ENCODE measurements at regions not wholly inside any gene's neighbourhood (a gene's known extent, or its start where the extent isn't known, plus 50 kb on each side); places are given as distances from the start of the nearest gene placed in this dataset.
"Not testable (repeated sequence)": the region's sequence is repeated elsewhere in the genome, so short reads cannot be mapped to it uniquely, and the experiment has no call there.

GRCh38 chr13:81069822-81070221 is 728.9 kb upstream of the SPRY2 start:
- DNase-seq: not testable (repeated sequence)

DNA sequence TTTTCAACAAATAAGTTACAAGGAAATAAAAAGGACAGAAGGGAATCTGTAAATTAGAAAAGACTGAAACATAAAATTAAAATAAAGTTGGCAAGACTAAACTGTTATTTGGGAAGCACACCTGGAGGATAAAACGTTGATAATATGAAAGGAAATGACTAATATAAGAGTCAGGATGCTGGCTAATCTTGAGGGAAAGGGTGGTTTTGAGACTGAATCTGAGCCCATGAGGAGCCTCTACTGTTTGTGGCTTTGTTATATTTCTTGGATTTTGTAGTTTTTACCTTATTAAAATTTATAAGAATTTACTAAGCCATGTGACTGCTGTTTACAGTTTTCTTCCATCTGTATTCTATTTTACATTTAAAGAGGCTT is 718.0 kb upstream of the SPRY2 start:
- DNase-seq: no peak

- DNase-seq: no peak
Measured at GRCh38 chr13:81058211-81058915, 717.4 kb upstream of the SPRY2 start.

DNA sequence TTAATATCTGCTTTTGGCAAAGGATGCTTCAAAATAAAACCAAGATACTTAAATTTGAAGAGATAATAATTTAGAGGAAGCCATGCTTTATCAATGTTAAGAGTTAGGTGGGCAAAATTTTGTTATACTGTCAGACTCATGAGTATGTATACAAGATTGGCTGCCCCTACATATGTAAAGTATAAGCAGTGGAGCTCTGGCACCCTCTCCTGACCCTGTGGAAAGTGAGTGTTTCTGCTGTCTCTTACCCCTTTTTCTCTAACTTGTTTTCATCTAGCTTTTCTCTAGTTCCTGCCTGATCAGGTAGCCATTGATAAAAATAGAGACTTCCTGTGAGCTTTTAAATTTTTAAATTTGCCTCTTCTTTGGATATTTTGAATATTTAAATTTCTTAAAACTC is 710.9 kb upstream of the SPRY2 start:
- DNase-seq: no peak

DNA sequence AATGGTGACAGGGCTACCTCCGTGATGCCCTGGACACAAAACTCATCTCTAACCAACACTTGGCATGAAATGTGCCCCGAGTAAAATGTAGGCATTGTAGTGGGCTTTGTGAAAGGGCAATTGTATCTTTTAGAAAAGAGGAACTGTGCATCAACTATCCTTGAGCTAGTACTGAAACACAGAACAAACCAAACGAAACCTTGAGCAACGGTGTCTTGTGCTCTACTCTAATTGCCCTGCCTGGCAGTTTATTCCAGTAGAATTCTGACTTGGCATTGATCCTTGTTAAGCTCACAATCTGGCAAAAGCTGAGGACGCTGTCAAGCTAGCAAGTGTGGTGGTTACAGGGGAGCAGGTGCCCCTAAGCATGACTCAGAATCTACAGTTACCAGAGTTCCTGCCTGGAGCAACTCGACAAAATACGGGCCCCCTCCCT is 707.1 kb upstream of the SPRY2 start:
- DNase-seq: no peak

GRCh38 chr13:81041761-81042160 is 700.8 kb upstream of the SPRY2 start:
- DNase-seq: no peak

DNA sequence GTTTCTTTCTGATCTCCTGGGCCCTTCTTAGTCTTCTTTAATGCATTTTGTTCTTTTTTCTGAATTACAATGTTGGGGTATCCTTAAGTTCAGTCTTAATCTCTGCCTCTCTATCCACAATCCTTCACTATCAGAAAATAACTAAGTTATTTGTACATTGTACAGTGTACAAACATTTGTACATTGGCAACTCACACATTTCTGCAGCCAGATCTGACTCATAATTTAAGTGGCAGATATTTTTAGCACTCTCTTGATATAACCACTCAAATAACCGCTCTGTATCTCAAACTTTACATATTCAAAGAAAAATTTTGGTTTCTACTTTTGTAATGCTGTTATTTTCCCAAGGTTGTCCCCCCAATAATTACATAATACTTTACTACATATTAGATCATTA is 691.1 kb upstream of the SPRY2 start:
- DNase-seq: no peak

DNA sequence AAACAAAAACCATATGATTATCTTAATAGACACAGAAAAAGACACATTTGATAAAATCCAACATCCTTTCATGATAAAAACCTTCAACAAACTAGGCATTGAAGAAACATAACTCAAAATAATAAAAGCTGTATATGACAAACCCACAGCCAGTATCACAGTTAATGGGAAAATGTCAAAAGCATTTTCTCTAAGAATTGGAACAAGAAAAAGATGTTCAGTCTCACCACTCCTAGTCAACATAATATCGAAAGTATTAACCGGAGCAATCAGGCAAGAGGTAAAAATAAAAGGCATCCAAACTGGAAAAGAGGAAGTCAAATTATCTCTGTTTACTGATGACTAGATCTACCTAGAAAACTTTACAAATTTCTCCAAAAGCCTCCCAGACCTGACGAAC is 684.2 kb upstream of the SPRY2 start:
- no peak for DNase-seq

DNA sequence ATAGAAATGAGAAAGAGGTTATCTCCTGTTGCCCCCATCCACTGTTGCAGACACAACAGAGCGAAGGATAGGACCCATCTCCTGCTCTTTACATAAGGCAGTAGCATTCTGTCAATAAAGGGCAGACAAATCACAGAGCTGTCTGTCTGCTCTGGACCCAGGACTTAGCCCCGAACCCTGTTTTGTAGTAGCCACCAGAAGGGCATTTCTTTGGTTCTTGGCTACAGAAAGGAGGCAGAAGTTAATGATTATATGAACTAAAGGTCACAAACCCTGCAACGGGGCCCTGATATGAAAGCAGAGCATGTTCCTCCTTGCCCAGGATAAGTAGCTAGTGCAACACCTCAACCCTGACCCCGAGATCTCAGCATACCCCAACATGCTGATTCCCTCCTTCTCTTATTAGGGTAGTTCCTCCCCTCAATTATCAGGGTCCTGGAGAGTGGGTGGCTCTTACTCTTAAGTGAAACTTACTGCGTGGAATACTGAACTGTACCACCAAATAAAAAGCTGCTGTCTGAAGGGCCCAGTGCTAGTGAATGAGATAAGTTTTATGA is 680.4 kb upstream of the SPRY2 start:
- DNase-seq: no peak

DNA sequence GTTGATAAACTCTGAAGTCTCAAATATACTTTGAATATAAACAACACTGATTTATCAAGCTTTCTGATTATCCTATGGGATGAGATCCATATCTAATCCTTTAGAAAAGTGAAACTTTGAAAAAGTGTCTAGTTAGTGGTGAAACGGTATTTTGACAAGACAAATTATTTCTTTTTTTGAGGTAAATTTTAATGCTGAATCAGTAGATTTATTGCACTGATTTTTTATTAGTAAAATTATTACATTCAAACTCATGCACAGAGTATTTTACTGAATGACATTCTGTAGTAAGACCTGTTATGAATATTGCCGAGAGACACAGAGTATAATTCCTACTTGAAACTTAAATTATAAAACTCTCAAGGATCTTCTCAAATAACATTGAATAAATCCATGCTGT is 679.1 kb upstream of the SPRY2 start:
- no peak for DNase-seq

DNA sequence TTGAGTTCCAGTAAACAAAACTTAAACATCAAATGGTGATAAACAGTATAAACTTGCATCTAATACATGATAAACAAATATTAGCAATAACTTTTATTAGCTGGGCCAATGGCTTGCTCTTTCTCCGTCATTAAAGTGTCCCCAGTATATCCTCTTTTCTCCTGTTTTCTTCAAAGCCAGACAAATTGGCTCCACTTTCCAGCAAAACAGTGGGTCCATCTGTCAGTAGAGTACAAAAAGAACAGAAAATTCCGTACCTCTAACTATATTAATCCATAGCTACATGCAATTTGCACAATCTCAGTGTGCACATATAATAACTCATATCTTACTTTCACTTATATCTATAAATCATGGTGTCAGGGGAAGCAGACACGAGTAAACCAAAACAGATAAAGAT is 678.0 kb upstream of the SPRY2 start:
- no peak for DNase-seq

GRCh38 chr13:81017513-81018152 is 676.7 kb upstream of the SPRY2 start:
- DNase-seq: no peak

- DNase-seq: no peak
Measured at GRCh38 chr13:81012031-81012430, 671.1 kb upstream of the SPRY2 start.

DNA sequence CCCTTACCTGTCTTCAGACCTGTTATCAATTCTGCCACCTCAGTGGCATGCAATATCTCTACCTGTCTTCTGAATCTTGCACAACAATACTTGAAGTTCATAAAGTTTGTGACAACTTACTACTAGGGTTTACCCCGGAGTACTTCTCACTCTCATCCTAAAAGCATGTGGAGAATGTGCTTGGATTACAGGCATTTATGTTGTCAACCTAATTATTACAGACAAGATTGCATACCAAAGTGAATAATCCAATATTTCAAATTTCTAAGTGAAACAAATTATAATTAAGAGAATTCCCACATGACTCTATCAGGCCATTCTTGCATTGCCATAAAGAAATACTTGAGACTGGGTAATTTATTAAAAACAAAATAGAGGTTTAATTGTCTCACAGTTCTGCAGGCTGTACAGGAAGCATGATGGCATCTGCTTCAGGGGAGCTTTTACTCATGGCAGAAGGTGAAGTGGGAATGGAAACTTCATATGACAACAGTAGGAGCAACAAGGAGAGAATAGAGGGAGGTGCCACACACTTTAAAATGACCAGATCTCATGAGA is 661.0 kb upstream of the SPRY2 start:
- no peak for DNase-seq

DNA sequence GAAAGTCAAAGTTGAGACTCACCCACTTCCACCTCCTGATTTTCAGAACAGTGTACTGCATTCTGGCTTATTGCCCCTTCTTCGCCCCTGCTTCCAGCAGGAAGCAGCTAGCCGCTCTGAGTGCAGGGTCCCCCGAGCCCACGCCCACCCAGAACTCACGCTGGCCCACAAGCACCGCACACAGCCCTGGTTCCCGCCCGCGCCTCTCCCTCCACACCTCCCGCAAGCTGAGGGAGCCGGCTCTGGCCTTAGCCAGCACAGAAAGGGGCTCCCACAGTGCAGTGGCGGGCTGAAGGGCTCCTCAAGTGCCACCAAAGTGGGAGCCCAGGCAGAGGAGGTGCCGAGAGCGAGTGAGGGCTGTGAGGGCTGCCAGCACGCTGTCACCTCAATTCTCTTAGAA is 657.7 kb upstream of the SPRY2 start:
- DNase-seq: not testable (repeated sequence)

- DNase-seq: no peak
Measured at GRCh38 chr13:80989747-80990146, 648.8 kb upstream of the SPRY2 start.

GRCh38 chr13:80989241-80989640 is 648.3 kb upstream of the SPRY2 start:
- DNase-seq: no peak

DNA sequence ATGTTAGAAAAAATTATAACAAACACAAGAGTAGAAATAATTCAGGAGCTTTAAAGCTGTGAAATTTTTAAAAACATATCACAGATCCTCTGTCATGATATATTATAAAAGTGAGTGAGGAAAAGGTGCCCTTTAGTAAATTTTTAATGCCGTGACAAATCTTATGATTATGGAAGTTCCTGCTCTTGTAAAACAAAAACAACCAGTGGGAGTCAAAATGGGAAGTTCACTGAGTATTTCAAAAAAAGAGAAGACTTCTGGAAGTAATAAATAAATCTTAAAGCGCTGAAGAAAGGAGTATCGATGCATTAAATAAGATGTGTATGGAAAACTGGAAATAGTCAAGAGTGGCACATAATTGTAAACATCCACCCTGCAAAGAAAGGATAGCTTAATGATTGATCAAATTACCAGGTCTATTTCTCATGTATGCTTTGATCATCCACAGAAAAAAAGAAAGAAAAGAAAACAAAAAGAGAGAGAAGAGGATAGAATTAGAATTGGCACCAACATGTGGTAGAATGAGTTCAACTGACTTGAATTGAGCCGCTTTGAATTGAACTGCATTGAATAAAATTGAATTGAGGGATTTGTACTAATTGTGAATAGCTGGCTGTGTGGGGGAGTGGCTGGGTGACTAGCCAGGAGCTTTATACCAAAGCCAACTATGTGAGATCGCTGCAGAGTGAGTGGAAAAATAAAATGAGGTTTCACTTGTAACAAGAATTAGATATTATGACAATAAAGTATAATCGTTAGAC is 647.6 kb upstream of the SPRY2 start:
- DNase-seq: no peak

GRCh38 chr13:80979035-80979641 is 638.2 kb upstream of the SPRY2 start:
- no peak for DNase-seq

- DNase-seq: no peak
Measured at GRCh38 chr13:80977168-80977567, 636.2 kb upstream of the SPRY2 start.

- no peak for DNase-seq
Measured at GRCh38 chr13:80975903-80976302, 635.0 kb upstream of the SPRY2 start.

GRCh38 chr13:80973721-80974120 is 632.8 kb upstream of the SPRY2 start:
- no peak for DNase-seq

GRCh38 chr13:80972857-80973478 is 632.0 kb upstream of the SPRY2 start:
- no peak for DNase-seq
